Thymus (tissue), 11 donors: ENCODE measurements at regions not wholly inside any gene's neighbourhood (a gene's known extent, or its start where the extent isn't known, plus 50 kb on each side); places are given as distances from the start of the nearest gene placed in this dataset.

Experiments
- DNase-seq, 9 donors: peaks; one replicate each; pipeline ENCODE4 v3.0.0-alpha.2; 2013; ENCODE audit warnings: low spot score in 9 of 9, low read depth in 6 of 9, missing footprints in 1 of 9
- H3K27ac ChIP-seq, 2 donors: one replicate each; pipeline ENCODE4 v1.5.1; 2013; ENCODE audit warnings: control low read depth in 1 of 2, low read depth in 1 of 2, low read length in 1 of 2, mild to moderate bottlenecking in 1 of 2, moderate library complexity in 1 of 2
- H3K27me3 ChIP-seq, 2 donors: one replicate each; pipeline ENCODE4 v1.5.1; 2013; ENCODE audit warnings: low read length in 1 of 2; ENCODE audit not compliant: control insufficient read depth in 2 of 2, insufficient read depth in 1 of 2
- H3K36me3 ChIP-seq, 2 donors: one replicate each; pipeline ENCODE4 v1.5.1; 2013; ENCODE audit warnings: low read length in 1 of 2, mild to moderate bottlenecking in 1 of 2, moderate library complexity in 1 of 2; ENCODE audit not compliant: control insufficient read depth in 2 of 2, insufficient read depth in 2 of 2
- H3K4me1 ChIP-seq, 2 donors: one replicate each; pipeline ENCODE4 v1.5.1; 2013; ENCODE audit warnings: low read length in 2 of 2; ENCODE audit not compliant: control insufficient read depth in 2 of 2, insufficient read depth in 2 of 2
- H3K4me3 ChIP-seq, 2 donors: one replicate each; pipeline ENCODE4 v1.5.1; 2013; ENCODE audit warnings: low read length in 2 of 2, control low read depth in 1 of 2, mild to moderate bottlenecking in 1 of 2
- H3K9me3 ChIP-seq, 2 donors: one replicate each; pipeline ENCODE4 v1.5.1; 2013; ENCODE audit warnings: low read length in 1 of 2, mild to moderate bottlenecking in 1 of 2; ENCODE audit not compliant: control insufficient read depth in 2 of 2, insufficient read depth in 1 of 2
- WGBS: extraction: QIAGEN DNeasy Blood & Tissue Kit; methylation state at CpG from one replicate; pipeline ENCODE4 v1.1.7; 2013; 5-methylcytosine and 5-hydroxymethylcytosine counted together
- donor health status: healthy.

- H3K36me3 ChIP-seq = no peaks in the 10 kb centered on the region
- no peak overlapping the region for H3K4me3 ChIP-seq
- H3K4me1 ChIP-seq = no peaks in the 10 kb centered on the region
- no peaks in the 10 kb centered on the region for H3K9me3 ChIP-seq
- H3K27me3 ChIP-seq = no peaks in the 10 kb centered on the region
- WGBS = 85% methylated on average over 1 of the region's 1 CpG
- no peak overlapping the region for H3K27ac ChIP-seq
- DNase-seq = no peak
Observed at GRCh38 chr10:78489034-78489433, 455.4 kb downstream of the RPS24 start.

- Histone ChIP-seq H3K9me3 (no peaks in the 10 kb centered on the region), H3K27me3 (no peaks in the 10 kb centered on the region), H3K4me3 (no peak overlapping the region), H3K36me3 (no peaks in the 10 kb centered on the region), H3K4me1 (no peaks in the 10 kb centered on the region), H3K27ac (no peak overlapping the region)
- WGBS = 76% methylated on average over 5 of the region's 5 CpGs
- no peak for DNase-seq
Observed at GRCh38 chr10:78491812-78492211, 458.1 kb downstream of the RPS24 start.

GRCh38 chr10:78492424-78492823 is 458.8 kb downstream of the RPS24 start:
- H3K27me3 ChIP-seq = no peaks in the 10 kb centered on the region
- no peak for DNase-seq
- H3K36me3 ChIP-seq = no peaks in the 10 kb centered on the region
- H3K4me1 ChIP-seq = no peaks in the 10 kb centered on the region
- no peaks in the 10 kb centered on the region for H3K9me3 ChIP-seq
- H3K27ac ChIP-seq = no peak overlapping the region
- no peak overlapping the region for H3K4me3 ChIP-seq

- Histone ChIP-seq H3K27ac (no peak overlapping the region), H3K27me3 (no peaks in the 10 kb centered on the region), H3K9me3 (no peaks in the 10 kb centered on the region), H3K4me3 (no peak overlapping the region), H3K4me1 (no peaks in the 10 kb centered on the region), H3K36me3 (no peaks in the 10 kb centered on the region)
- DNase-seq = no peak
Observed at GRCh38 chr10:78494179-78494578, 460.5 kb downstream of the RPS24 start.

GRCh38 chr10:78502210-78502936 is 468.7 kb downstream of the RPS24 start:
- no peak overlapping the region for H3K4me3 ChIP-seq
- no peak overlapping the region for H3K27ac ChIP-seq
- WGBS = 93% methylated on average over 6 of the region's 6 CpGs
- H3K36me3 ChIP-seq = no peaks in the 10 kb centered on the region
- no peaks in the 10 kb centered on the region for H3K4me1 ChIP-seq
- H3K9me3 ChIP-seq = no peaks in the 10 kb centered on the region
- no peaks in the 10 kb centered on the region for H3K27me3 ChIP-seq
- DNase-seq = no peak

- Histone ChIP-seq H3K36me3 (no peaks in the 10 kb centered on the region), H3K4me3 (no peak overlapping the region), H3K27me3 (no peaks in the 10 kb centered on the region), H3K27ac (no peak overlapping the region), H3K9me3 (no peaks in the 10 kb centered on the region), H3K4me1 (no peaks in the 10 kb centered on the region)
- DNase-seq = no peak
- WGBS = 80% methylated on average over 3 of the region's 3 CpGs
Observed at GRCh38 chr10:78504181-78504580, 470.5 kb downstream of the RPS24 start.

- Histone ChIP-seq H3K36me3 (no peaks in the 10 kb centered on the region), H3K9me3 (no peaks in the 10 kb centered on the region), H3K4me3 (no peak overlapping the region), H3K27me3 (no peaks in the 10 kb centered on the region), H3K4me1 (no peaks in the 10 kb centered on the region), H3K27ac (no peak overlapping the region)
- no peak for DNase-seq
- 95% methylated on average over 4 of the region's 4 CpGs for whole genome bisulfite sequencing
Observed at GRCh38 chr10:78505657-78506056, 472.0 kb downstream of the RPS24 start.

- no peak overlapping the region for H3K4me3 ChIP-seq
- WGBS = 99% methylated on average over 2 of the region's 2 CpGs
- no peak for DNase-seq
- H3K4me1 ChIP-seq = no peaks in the 10 kb centered on the region
- H3K27ac ChIP-seq = no peak overlapping the region
- no peaks in the 10 kb centered on the region for H3K27me3 ChIP-seq
- H3K9me3 ChIP-seq = no peaks in the 10 kb centered on the region
- H3K36me3 ChIP-seq = no peaks in the 10 kb centered on the region
Observed at GRCh38 chr10:78506614-78507013, 473.0 kb downstream of the RPS24 start.

GRCh38 chr10:78507510-78508160 is 474.0 kb downstream of the RPS24 start:
- no peak overlapping the region for H3K4me3 ChIP-seq
- no peaks in the 10 kb centered on the region for H3K36me3 ChIP-seq
- 95% methylated on average over 8 of the region's 8 CpGs for WGBS
- no peak for DNase-seq
- no peaks in the 10 kb centered on the region for H3K27me3 ChIP-seq
- H3K9me3 ChIP-seq = no peaks in the 10 kb centered on the region
- H3K27ac ChIP-seq = no peak overlapping the region
- no peaks in the 10 kb centered on the region for H3K4me1 ChIP-seq
